Gastrocnemius medialis (tissue), 4 donors: ENCODE measurements at regions not wholly inside any gene's neighbourhood (a gene's known extent, or its start where the extent isn't known, plus 50 kb on each side); places are given as distances from the start of the nearest gene placed in this dataset.

Source experiments
- CTCF ChIP-seq, 5 experiments: fragments of 450-650 bp in 3 of 5; fragments of 200-600 bp in 2 of 5; sonication (generic) in 2 of 5; IDR thresholded peaks in 4 of 5; conservative IDR thresholded peaks in 1 of 5; 1 replicate in 4 of 5; 2 replicates in 1 of 5; pipeline ENCODE4 v1.5.1; 2016 to 2019; ENCODE audit warnings: antibody characterized with exemption in 5 of 5, mild to moderate bottlenecking in 3 of 5, moderate library complexity in 3 of 5
- POLR2A ChIP-seq, 2 donors: fragments of 450-650 bp; IDR thresholded peaks; one replicate each; pipeline ENCODE4 v1.6.1; 2017; ENCODE audit warnings: antibody characterized with exemption in 2 of 2, mild to moderate bottlenecking in 2 of 2, moderate library complexity in 2 of 2

DNA sequence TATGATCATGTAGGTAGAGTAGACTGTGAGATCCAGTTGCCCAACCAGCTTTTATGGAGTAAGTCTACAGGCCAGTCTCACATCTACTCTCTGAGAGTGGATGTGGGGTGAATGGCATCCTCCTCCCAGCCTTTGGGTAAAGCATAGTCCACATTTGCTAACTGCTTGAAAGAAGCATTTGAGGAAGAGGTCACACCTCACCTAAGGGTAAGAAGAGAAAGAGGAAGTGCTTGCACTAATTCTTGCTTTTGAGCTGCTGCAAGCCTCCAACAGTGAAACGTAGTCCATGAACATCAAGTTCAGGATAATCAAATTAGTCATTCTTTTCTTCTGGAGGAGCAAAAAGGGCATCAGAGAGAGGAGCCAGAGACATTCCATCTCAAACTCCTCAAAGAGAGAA lies 93.9 kb upstream of the AGR3 start:
- TF ChIP-seq CTCF (IDR thresholded peaks at IDR 0.05 in 4 of 5, conservative IDR thresholded peaks at IDR 0.05 in 1 of 5) (no peak), POLR2A (IDR thresholded peaks at IDR 0.05) (no peak)
